DOHH2 (cell line): ENCODE measurements at regions not wholly inside any gene's neighbourhood (a gene's known extent, or its start where the extent isn't known, plus 50 kb on each side); places are given as distances from the start of the nearest gene placed in this dataset.

Experiments
- CTCF ChIP-seq: fragments of 200-600 bp; sonication (generic); IDR thresholded peaks from one replicate; pipeline ENCODE4 v1.5.1; 2014; ENCODE audit warnings: antibody characterized with exemption, mild to moderate bottlenecking, low read depth, low read length; ENCODE audit not compliant: poor library complexity, severe bottlenecking
- EZH2phosphoT487 ChIP-seq: fragments of 200-600 bp; sonication (generic); IDR thresholded peaks from 2 replicates; pipeline ENCODE4 v1.6.1; 2017; ENCODE audit warnings: borderline replicate concordance, mild to moderate bottlenecking, antibody characterized with exemption, low read length, moderate library complexity, mixed read lengths

GRCh38 chr19:5228932-5229777 lies 111.5 kb downstream of the PTPRS start:
- TF ChIP-seq CTCF = no peak
- TF ChIP-seq EZH2phosphoT487 = no peak
